ENCODE measurements at regions not wholly inside any gene's neighbourhood (a gene's known extent, or its start where the extent isn't known, plus 50 kb on each side); places are given as distances from the start of the nearest gene placed in this dataset.
"Not testable (repeated sequence)": the region's sequence is repeated elsewhere in the genome, so short reads cannot be mapped to it uniquely, and the experiment has no call there.

DNA sequence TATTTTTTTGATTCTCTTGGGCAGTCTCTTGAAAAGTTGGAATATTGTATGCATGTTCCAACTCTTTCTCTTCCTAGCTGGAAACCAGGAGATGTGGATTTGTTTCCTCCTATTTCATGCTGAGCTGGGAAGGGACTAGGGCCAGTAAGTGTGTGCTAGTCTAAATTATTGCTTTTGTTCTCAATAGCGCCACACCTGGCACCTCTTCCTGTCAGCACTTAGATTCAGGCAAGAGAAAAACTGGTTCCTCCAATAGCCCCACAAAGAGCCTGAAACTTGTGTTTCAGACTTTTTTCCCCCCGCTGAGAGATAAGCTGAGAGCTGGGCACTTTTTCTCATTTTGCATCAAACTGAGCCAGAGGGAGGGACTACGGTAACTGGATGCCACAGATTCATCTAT is 353.4 kb downstream of the OLFM4 start:
- peak; percentile 17 for DNase-seq (ENCODE audit: low read depth, low spot score)

- DNase-seq (ENCODE audit: low read depth, low spot score): no peak
Measured at GRCh38 chr13:53398051-53398450, 369.4 kb downstream of the OLFM4 start.

GRCh38 chr13:53405616-53406015 is 377.0 kb downstream of the OLFM4 start:
- DNase-seq (ENCODE audit: low read depth, low spot score): peak; percentile 41

GRCh38 chr13:53408306-53408705 is 379.7 kb downstream of the OLFM4 start:
- no peak for DNase-seq (ENCODE audit: low read depth, low spot score)

DNA sequence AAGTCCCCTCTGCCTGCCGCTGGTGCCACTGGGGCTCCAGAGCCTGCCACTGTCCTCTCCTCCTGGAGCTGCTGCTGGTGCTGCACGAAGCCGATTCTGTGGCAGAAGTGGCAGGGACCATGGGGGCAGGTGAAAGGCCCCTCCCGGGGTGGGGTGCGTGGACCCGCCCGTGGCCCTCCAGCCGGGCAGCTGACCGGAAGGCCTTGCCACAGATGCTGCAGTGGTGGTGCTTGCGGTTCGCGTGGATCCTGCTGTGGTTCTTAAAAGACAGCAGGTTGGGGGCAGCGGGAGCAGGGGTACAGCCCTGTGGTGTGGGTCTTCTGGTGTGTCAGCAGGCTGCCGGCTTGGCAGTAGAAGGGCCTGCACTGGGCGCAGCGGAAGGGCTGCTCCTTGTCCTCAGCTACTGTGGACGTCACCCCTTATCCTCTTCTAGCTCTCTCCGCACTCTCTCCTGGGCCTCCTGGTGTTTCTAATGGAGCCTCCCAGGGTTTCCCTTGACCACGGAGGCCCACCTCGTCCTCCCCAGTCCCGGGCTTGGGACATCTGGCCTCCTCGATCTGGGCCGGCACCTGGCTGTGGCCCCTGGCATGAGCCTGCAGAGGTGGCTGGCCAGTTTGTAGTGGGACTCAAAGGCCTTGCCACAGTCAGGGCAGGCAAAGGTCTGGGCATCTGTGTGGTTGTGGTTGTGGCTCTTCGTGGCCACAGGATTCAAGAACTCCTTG is 380.4 kb downstream of the OLFM4 start:
- DNase-seq (ENCODE audit: low read depth, low spot score): no peak

GRCh38 chr13:53411463-53411862 is 382.9 kb downstream of the OLFM4 start:
- DNase-seq (ENCODE audit: low read depth, low spot score): peak; percentile 20

DNA sequence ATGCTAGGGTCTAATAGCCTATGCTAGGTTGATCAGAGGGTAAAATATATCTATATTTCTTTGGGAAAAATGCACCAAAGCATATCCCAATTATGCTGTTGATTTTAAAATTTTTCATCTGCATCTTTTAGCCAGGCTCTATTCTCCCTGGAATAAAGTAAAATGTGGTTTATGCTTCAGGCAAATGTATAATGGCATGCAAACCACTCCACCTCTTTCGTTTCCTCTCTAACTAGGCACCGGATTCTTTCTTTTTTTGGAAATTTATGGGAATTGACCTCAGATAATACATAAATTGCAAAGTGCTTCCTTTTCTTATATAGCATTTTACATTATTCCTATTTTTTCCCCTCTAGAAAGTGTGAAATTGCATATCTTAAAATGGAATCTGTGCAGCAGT is 386.5 kb downstream of the OLFM4 start:
- no peak for DNase-seq (ENCODE audit: low read depth, low spot score)

DNA sequence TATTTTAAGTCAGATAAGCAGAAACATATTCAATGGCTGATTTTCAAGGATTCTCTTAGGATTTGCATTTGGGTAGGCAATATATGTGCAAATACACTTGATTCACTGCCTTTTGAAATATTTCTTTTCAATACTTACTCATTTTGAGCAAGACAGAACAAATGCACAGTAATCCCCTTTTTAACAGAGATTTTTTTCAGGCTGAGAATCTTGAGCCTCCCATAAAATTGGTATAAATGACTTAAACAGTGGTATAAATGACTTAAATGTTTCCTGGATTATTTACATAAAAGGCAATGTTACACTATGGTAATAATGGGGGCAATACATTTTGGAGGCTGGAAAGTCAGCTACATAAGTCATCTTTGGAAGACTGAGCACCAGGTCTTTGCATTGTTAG is 389.0 kb downstream of the OLFM4 start:
- no peak for DNase-seq (ENCODE audit: low read depth, low spot score)

DNA sequence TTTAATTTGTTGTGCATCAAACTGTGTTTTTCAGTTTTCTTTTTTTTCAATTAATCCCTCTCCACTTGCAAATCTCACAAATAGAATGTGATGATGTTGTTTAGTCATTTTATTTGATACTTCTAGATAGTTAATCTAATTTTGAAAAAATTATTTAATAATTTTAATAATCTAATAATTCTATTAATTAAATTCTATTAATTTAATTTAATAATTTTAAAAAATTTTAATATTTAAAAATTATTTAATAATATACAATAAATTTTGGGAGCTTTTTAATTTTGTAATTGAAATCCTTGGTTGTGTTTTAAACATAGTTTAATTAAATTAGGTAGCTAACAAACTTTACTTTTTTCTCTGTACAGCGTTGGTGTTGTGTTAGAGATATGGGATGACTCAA is 393.8 kb downstream of the OLFM4 start:
- no peak for DNase-seq (ENCODE audit: low read depth, low spot score)

DNA sequence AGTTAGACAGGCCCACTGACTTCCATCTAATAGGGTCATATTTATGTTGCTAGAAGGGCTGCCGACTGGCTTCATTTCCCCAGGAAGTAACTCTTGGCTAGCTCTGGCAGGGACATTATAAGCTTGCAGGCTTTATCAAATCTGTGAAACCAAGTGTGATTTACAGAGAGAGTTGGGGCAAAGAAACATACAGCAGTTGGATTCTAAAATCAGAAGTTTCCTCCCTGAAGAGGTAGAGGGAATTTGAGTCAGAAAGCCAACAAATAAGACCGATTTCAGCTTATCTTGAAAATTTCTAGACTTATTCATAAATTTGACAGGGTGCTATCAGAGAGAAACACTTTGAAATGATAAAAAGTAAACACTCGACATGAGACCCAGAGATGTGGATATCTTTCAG is 407.8 kb downstream of the OLFM4 start:
- no peak for DNase-seq (ENCODE audit: low read depth, low spot score)

GRCh38 chr13:53439439-53440225 is 411.0 kb downstream of the OLFM4 start:
- DNase-seq (ENCODE audit: low read depth, low spot score): no peak

DNA sequence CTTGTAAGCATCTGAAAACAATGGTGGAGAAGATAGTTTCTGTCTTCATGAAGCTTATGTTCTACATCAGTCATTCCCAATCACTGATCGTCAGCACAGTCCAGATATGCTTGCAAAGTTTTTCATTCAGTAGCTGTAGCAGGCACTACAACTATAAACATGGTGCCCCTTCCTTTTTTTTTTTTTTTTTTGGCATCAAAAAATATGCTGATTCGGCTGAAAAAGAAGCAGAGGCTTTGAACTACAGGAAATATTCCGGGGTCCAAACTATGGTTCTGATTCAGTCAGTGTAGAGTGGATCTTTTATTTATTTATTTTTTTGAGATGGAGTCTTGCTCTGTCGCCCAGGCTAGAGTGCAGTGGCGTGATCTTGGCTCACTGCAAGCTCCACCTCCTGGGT is 414.4 kb downstream of the OLFM4 start:
- no peak for DNase-seq (ENCODE audit: low read depth, low spot score)

DNA sequence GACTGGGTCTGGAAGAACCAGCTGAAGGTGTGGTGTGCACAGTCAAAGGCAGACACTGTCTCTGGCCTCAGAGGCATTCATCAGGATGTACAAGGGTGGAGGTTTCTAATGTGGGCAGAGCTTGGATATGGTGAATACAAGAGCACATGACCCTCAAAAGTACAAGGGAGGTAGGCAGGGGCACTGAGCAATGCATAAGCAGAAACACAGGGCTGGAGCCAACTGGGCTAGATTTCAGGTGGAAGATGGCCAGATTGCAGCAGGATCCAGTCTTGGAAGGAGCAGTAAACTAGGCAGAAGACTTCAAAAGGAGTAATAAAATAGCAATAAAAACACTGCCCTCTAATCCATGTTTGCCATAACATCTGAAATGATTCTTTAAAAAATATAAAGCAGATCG is 417.1 kb downstream of the OLFM4 start:
- DNase-seq (ENCODE audit: low read depth, low spot score): no peak

- DNase-seq (ENCODE audit: low read depth, low spot score): no peak
Measured at GRCh38 chr13:53447456-53447855, 418.8 kb downstream of the OLFM4 start.

DNA sequence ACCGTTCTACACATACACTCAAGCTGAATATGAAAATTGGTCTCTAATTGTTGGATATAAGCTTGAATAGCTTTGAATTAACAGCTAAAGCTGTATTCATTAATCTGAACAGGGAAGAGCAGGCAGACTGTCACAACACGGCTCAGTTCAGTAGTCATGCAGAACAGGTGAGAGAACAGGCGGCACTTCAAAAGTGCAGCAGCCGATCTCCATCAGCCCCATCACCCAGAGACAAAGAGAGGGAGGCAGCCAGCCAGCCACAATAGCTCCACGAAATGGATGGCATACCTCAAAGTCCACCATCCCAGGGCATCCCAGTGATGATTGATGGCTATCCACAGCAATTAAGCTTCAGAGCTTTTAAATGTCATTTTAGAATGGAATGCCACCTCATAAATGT is 419.2 kb downstream of the OLFM4 start:
- no peak for DNase-seq (ENCODE audit: low read depth, low spot score)

- DNase-seq (ENCODE audit: low read depth, low spot score): not testable (repeated sequence)
Measured at GRCh38 chr13:53452263-53452808, 423.7 kb downstream of the OLFM4 start.

DNA sequence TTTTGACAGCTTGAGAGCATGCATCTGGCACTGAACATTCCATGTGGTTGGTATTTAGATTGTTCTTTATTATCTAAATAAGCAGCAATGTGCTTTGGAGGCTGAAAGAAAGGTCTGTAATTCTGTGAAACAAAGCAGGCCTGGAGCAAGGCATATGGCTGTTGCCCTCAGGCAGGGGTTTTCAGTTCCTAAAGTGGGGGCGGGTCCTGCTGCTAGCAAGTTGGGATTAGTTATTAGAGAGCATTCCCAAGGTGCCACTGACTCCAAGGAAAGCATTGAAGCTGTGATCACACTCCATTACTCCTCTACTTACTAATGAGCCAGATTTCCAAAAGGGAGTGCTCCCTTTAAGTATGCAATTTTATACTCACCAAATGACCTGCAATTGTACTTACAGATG is 432.2 kb downstream of the OLFM4 start:
- DNase-seq (ENCODE audit: low read depth, low spot score): peak; percentile 80

GRCh38 chr13:53463106-53463505 is 434.5 kb downstream of the OLFM4 start:
- no peak for DNase-seq (ENCODE audit: low read depth, low spot score)

GRCh38 chr13:53466576-53466975 is 438.0 kb downstream of the OLFM4 start:
- no peak for DNase-seq (ENCODE audit: low read depth, low spot score)

DNA sequence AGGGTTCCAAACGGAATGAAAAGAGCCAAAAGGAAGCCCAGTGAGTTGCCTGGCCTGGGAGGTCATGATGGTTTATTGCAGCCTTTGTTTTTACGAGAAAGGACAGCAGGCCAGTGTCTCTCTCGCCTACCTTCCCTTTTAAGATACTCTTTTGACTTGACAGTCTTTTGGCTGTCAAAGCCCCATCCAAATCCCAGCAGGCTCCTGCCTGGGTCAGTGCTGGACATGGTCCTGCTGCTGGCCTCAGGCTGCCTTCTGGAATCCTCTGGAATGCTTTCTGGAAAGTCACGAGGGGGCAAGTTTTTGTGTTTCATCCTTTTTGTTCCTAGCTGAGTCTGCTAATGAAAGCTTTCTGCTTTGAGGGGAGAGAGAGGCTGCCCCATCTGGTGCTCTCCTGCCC is 444.8 kb downstream of the OLFM4 start:
- peak; percentile 66 for DNase-seq (ENCODE audit: low read depth, low spot score)

DNA sequence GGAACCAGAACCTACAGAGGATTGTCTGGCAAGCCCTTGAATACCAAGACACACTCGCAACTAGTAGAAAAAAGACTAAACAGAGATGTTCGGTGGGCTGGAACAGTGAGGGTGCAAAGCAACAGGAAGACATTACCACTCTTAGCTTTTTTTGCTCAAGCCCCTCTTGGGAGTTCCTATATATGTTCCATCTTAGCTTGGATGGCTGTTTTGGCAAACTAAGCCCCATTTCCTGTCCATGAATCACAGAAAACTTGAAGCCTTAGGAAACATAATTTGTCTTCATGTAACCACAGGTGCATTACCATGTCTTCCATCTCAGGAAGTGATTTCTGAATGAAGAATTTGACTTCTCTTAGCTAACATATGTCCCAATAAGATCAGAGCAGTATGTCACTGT is 446.3 kb downstream of the OLFM4 start:
- no peak for DNase-seq (ENCODE audit: low read depth, low spot score)

- no peak for DNase-seq (ENCODE audit: low read depth, low spot score)
Measured at GRCh38 chr13:53490752-53491151, 462.1 kb downstream of the OLFM4 start.

- DNase-seq (ENCODE audit: low read depth, low spot score): no peak
Measured at GRCh38 chr13:53494406-53494805, 465.8 kb downstream of the OLFM4 start.

All from ELF-1 (cell line).